DMS79 treated with DMSO at 0.1 percent for 48 hours (cell line): ENCODE measurements at regions not wholly inside any gene's neighbourhood (a gene's known extent, or its start where the extent isn't known, plus 50 kb on each side); places are given as distances from the start of the nearest gene placed in this dataset.
"Not testable (repeated sequence)": the region's sequence is repeated elsewhere in the genome, so short reads cannot be mapped to it uniquely, and the experiment has no call there.

ENCODE experiments used
- DNase-seq: peaks from one replicate; lab custom pipeline; 2025; lab: John Stamatoyannopoulos, UW

GRCh38 chr12:75704208-75704607, 192.8 kb upstream of the KRR1 start:
- no peak for DNase-seq

- no peak for DNase-seq
These were observed 191.7 kb upstream of the KRR1 start for GRCh38 chr12:75703131-75703530.

GRCh38 chr12:75702477-75703093, 191.2 kb upstream of the KRR1 start:
- no peak for DNase-seq

- no peak for DNase-seq
These were observed 190.4 kb upstream of the KRR1 start for GRCh38 chr12:75701859-75702258.

- no peak for DNase-seq
These were observed 188.5 kb upstream of the KRR1 start for GRCh38 chr12:75699728-75700496.

GRCh38 chr12:75699251-75699650, 187.8 kb upstream of the KRR1 start:
- no peak for DNase-seq

GRCh38 chr12:75698052-75698451, 186.6 kb upstream of the KRR1 start:
- DNase-seq = no peak

GRCh38 chr12:75695926-75696325, 184.5 kb upstream of the KRR1 start:
- no peak for DNase-seq

GRCh38 chr12:75694534-75695268, 183.3 kb upstream of the KRR1 start:
- no peak for DNase-seq

GRCh38 chr12:75692876-75693275, 181.5 kb upstream of the KRR1 start:
- no peak for DNase-seq

GRCh38 chr12:75690296-75690955, 179.0 kb upstream of the KRR1 start:
- DNase-seq = no peak

GRCh38 chr12:75686233-75686632, 174.8 kb upstream of the KRR1 start:
- DNase-seq = not testable (repeated sequence)

GRCh38 chr12:75685617-75686225, 174.3 kb upstream of the KRR1 start:
- DNase-seq = no peak

GRCh38 chr12:75684678-75685616, 173.5 kb upstream of the KRR1 start:
- no peak for DNase-seq

- DNase-seq = not testable (repeated sequence)
These were observed 172.7 kb upstream of the KRR1 start for GRCh38 chr12:75683995-75684586.

GRCh38 chr12:75683220-75683619, 171.8 kb upstream of the KRR1 start:
- DNase-seq = no peak

- no peak for DNase-seq
These were observed 166.1 kb upstream of the KRR1 start for GRCh38 chr12:75677522-75677921.

GRCh38 chr12:75674393-75674792, 163.0 kb upstream of the KRR1 start:
- no peak for DNase-seq

GRCh38 chr12:75672200-75672599, 160.8 kb upstream of the KRR1 start:
- DNase-seq = no peak

- no peak for DNase-seq
These were observed 158.8 kb upstream of the KRR1 start for GRCh38 chr12:75670216-75670615.

GRCh38 chr12:75666939-75667334, 155.5 kb upstream of the KRR1 start:
- no peak for DNase-seq
